Right lobe of liver (tissue), 4 donors: ENCODE measurements at regions not wholly inside any gene's neighbourhood (a gene's known extent, or its start where the extent isn't known, plus 50 kb on each side); places are given as distances from the start of the nearest gene placed in this dataset.

Experiments
- POLR2A ChIP-seq: fragments of 450-650 bp; IDR thresholded peaks from one replicate; pipeline ENCODE4 v1.6.1; 2017; ENCODE audit warnings: antibody characterized with exemption, mild to moderate bottlenecking
- TF ChIP-seq, protein P1 (sequence below), 4 donors: fragments of 200-600 bp in 3 of 4; fragments of 450-650 bp in 1 of 4; IDR thresholded peaks; one replicate each; pipeline versions ENCODE4 v1.5.1 to v1.8.0; 2016 to 2022; ENCODE audit warnings: antibody characterized with exemption in 4 of 4, mild to moderate bottlenecking in 2 of 4
- donor health status: DM: no; HTN: no; CAD: no.
- donor health status: DM: no; HTN: no; CAD: no.
- donor health status: DM: no; HTN: yes; CAD: no.

DNA sequence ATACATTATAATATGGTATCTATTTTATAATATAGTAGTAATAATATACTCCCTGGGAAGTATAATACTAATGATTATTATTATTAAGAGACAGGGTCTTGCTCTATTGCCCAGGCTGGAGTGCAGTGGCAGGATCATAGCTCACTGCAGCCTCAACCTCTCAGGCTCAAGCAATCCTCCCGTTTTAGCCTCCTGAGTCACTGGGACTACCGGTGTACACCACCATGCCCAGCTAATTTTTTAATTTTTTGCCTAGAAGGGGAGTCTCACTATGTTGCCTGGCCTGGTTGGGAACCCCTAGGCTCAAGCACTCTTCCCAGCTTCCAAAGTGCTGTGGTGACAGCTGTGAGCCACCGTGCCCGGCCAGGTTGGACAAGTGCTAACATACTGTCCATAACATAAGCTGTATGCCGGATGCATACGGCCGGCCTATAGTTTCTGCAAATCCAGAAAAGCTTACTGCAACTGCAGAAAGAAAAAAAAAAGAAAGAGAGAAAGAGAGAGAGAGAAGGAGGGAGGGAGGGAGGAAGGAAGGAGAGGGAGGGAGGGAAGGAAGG is 94.2 kb upstream of the PPP2R3B start:
- TF ChIP-seq, protein P1, sequence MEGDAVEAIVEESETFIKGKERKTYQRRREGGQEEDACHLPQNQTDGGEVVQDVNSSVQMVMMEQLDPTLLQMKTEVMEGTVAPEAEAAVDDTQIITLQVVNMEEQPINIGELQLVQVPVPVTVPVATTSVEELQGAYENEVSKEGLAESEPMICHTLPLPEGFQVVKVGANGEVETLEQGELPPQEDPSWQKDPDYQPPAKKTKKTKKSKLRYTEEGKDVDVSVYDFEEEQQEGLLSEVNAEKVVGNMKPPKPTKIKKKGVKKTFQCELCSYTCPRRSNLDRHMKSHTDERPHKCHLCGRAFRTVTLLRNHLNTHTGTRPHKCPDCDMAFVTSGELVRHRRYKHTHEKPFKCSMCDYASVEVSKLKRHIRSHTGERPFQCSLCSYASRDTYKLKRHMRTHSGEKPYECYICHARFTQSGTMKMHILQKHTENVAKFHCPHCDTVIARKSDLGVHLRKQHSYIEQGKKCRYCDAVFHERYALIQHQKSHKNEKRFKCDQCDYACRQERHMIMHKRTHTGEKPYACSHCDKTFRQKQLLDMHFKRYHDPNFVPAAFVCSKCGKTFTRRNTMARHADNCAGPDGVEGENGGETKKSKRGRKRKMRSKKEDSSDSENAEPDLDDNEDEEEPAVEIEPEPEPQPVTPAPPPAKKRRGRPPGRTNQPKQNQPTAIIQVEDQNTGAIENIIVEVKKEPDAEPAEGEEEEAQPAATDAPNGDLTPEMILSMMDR (IDR thresholded peaks at IDR 0.05) = no peak
- no peak for TF ChIP-seq POLR2A
